SKM-1 treated with dmso at 0.1 percent for 144 hours (cell line): ENCODE measurements at regions not wholly inside any gene's neighbourhood (a gene's known extent, or its start where the extent isn't known, plus 50 kb on each side); places are given as distances from the start of the nearest gene placed in this dataset.
"Not testable (repeated sequence)": the region's sequence is repeated elsewhere in the genome, so short reads cannot be mapped to it uniquely, and the experiment has no call there.

Experiments
- DNase-seq: peaks from one replicate; lab custom pipeline; 2025; ENCODE audit not compliant: unreplicated experiment; lab: John Stamatoyannopoulos, UW

GRCh38 chr9:27671636-27672035, 98.4 kb upstream of the C9orf72 start:
- DNase-seq: no peak

GRCh38 chr9:27672718-27673117, 99.4 kb upstream of the C9orf72 start:
- DNase-seq: peak; percentile 13

DNA sequence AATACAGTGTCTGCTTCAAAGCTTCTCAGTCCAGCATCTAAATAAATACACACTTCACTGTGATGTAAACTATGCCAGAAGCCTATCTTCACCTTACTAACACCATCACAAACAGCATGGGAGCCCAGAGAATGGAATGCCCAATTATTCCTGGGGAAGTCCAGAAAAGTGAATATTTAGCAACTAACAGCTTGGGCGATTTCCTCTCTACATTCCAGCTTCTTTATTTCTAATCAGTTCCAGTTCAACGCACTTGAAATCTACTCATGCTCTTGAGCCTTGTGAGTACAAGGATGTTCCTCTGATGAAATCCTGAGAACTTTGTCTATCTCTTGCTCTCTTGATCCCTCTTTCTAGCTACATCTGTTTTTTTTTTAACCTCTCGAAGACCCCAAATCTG, 100.4 kb upstream of the C9orf72 start:
- no peak for DNase-seq

GRCh38 chr9:27675354-27675753, 102.1 kb upstream of the C9orf72 start:
- no peak for DNase-seq

GRCh38 chr9:27676827-27677226, 103.5 kb upstream of the C9orf72 start:
- DNase-seq: no peak

DNA sequence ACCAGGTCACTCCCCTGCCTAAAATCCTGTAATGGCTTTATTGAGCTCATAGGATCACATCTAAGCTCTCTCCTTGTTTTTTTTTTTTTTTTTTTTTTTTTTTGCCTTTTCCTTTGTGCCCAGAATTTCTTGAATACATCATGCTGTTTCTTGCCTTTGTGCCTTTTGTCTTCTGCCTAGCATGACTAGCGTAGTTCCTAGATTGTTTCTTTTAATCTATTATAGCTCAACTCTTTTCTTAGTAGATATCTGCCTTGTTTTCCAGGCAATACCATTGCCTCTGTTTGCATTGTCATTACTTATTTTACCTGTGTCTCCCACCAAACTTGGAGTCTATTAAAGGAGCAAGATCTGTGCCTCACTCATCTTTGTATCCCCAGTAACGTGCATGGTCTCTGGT, 106.1 kb upstream of the C9orf72 start:
- no peak for DNase-seq

DNA sequence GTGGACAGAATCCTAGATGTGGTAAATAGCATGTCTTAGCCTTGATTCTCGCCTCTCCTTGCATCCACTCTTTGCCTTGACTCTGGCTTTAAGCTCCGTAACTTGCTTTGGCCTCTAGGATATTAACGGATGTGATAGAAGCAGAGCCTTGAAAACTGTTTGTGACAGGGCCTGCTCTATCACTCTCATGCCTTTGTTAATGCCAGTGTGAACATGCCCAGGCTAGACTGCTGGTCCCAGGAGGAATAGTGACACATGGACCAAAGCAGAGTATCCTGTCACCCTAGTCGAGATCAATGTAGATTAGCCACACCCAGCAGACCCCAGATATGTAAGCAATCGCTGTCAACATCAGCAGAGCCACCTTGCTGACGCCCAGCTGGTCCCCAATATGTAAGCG, 109.9 kb upstream of the C9orf72 start:
- no peak for DNase-seq

DNA sequence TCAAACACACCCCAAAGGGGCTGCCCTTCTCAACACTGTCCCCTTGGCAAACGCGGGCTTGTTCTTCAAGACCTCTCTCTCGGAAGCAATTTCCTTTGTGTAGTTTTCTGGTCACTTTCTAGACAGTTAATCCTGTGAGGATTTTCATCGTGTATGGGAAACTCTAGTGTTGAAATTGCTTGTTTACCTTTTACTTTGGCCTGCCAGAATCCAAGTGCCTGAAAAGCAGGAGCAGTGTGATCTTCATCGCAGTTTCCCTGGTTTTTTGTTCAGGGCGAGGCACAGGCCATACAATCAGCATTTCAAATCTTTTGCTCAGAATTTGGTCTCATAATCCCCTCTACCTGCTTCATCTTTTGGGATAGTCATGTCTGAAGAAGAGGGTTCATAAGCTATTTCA, 115.7 kb upstream of the C9orf72 start:
- DNase-seq: no peak

DNA sequence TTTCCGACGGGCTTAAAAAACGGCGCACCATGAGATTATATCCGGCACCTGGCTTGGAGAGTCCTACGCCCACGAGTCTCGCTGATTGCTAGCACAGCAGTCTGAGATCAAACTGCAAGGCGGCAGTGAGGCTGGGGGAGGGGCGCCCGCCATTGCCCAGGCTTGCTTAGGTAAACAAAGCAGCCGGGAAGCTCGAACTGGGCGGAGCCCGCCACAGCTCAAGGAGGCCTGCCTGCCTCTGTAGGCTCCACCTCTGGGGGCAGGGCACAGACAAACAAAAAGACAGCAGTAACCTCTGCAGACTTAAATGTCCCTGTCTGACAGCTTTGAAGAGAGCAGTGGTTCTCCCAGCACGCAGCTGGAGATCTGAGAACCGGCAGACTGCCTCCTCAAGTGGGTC, 117.5 kb upstream of the C9orf72 start:
- not testable (repeated sequence) for DNase-seq

- no peak for DNase-seq
Measured at GRCh38 chr9:27699621-27700020, 126.3 kb upstream of the C9orf72 start.

GRCh38 chr9:27701016-27701415, 127.7 kb upstream of the C9orf72 start:
- DNase-seq: peak; percentile 29

- peak; percentile 86 for DNase-seq
Measured at GRCh38 chr9:27701587-27701986, 128.3 kb upstream of the C9orf72 start.

- peak; percentile 40 for DNase-seq
Measured at GRCh38 chr9:27703216-27703980, 130.1 kb upstream of the C9orf72 start.

DNA sequence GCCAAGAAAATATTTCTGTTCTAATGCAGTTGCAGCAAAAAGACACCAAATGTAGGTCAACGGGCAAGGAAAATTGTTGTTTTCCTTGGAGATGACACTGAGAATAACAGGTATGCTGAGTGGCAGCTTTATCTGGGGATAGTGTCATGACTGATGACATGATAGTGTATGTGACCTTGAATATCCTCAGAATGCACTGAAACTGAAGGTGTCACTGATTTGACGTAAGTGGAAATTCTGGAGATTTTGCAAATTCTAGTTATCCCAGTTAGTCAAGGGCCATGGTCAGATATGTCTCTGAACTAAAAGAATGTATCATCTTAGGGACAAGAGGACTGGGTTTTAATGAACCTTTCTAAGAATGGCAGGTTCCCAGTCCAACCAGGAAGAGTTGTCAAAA, 138.0 kb upstream of the C9orf72 start:
- DNase-seq: no peak

GRCh38 chr9:27712806-27713205, 139.5 kb upstream of the C9orf72 start:
- DNase-seq: no peak

GRCh38 chr9:27714388-27714787, 141.1 kb upstream of the C9orf72 start:
- no peak for DNase-seq

DNA sequence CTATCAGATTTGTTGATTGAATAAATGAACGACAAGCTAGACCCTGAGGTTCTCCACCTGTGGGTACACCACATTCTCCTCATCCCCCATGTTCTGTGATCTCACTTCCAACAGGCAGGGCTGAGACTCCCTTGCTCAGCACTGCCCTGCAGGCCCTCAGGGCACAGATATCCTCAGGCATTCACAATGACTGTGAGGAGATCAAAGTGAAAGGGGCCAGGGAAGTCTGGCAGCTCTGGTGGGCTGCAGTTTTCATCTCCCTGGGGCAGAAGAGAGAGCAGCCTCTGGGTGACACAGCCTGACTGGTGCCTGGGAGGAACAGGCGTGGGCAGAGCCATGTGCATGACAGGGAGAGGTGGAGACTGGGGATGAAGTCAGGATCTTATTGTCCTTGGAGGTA, 142.4 kb upstream of the C9orf72 start:
- no peak for DNase-seq

- DNase-seq: no peak
Measured at GRCh38 chr9:27717991-27718390, 144.7 kb upstream of the C9orf72 start.

DNA sequence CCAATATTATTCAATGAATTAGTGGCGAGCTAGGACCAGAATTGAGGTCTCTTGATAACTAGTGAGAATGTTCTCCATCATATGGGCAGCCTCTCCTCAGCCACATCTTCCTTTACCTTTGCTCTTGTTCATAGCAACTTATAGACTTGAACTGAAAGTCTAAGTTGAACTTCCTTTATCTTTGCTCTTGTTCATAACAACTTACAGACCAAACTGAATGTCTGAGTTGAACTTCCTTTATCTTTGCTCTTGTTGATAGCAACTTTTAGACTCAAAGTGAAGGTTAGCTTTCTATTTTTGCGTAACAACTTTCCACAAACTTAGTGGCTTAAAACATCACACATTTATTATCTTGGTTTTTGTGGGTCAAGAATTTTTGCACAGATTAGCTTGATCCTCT, 146.4 kb upstream of the C9orf72 start:
- peak; percentile 27 for DNase-seq

- DNase-seq: no peak
Measured at GRCh38 chr9:27722866-27723265, 149.6 kb upstream of the C9orf72 start.

DNA sequence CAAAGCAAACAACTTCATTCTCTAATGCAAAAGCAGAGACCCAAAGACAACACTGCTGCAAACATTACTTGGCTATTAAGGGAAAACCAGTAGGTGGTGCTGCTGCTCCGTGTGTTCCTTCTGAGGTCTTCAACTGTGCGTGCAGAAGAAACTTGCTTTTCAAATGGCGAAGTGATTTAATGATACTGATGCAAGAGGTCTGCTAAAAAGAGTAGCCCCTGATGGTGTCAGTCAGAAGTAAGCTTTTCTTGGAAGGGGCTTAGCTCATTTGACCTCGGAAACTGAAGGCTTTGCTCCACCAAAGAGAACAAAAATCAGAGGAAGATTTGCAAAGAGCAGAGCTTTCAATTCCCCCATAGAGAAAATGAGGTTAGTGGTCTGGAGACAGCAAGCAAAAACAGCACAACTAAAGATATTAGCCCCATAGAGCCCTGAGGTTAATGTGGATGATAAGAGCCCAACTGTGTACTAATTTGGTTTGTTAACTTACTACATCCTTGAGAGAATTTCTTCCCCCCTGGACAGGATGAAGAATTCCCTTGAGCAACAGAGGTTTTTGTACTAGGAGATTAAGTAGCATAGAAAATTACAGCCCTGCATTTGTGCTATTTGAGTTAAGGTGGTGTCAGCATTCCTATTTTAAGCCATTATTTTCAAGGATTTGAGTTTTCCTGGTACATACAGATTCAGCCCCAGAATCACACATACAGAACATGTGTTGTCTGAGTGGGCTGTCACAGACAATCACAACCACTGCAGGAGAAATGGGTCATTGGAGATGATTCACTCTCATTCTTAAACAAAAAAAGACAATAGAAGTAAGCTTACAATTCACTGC, 153.2 kb upstream of the C9orf72 start:
- peak; percentile 24 for DNase-seq

DNA sequence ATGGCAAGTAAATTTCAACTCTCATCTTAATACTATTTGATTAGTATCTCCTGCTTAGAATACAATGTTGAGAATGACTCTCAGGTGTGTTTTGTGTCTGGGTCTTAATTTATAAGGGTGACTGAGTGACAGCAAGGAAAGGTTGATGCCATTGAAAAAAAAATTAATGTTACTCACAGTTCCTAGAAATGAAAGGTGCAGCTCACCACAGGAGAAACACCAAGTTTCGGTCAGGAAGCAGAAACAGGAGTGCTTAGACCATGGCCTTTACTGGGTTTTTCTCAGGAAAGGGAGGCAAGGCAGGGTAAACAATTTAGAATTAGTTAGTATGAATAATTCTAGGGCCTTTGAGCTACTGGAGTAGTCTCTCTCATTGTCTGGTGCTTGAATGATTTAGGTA, 159.2 kb upstream of the C9orf72 start:
- no peak for DNase-seq
